ENCODE measurements at regions not wholly inside any gene's neighbourhood (a gene's known extent, or its start where the extent isn't known, plus 50 kb on each side); places are given as distances from the start of the nearest gene placed in this dataset.
A peak's percentile ranks its signal among the peaks of the same experiment; 100 is the strongest.

GRCh38 chr2:35873921-35874320 is 481.7 kb upstream of the CRIM1 start:
- POLR2A ChIA-PET = no interaction called here
- intact Hi-C loops (cut with micrococcal nuclease; ENCODE audit: unreplicated experiment) = no loop called here

GRCh38 chr2:35871672-35872071 is 483.9 kb upstream of the CRIM1 start:
- TF ChIP-seq, protein P1, sequence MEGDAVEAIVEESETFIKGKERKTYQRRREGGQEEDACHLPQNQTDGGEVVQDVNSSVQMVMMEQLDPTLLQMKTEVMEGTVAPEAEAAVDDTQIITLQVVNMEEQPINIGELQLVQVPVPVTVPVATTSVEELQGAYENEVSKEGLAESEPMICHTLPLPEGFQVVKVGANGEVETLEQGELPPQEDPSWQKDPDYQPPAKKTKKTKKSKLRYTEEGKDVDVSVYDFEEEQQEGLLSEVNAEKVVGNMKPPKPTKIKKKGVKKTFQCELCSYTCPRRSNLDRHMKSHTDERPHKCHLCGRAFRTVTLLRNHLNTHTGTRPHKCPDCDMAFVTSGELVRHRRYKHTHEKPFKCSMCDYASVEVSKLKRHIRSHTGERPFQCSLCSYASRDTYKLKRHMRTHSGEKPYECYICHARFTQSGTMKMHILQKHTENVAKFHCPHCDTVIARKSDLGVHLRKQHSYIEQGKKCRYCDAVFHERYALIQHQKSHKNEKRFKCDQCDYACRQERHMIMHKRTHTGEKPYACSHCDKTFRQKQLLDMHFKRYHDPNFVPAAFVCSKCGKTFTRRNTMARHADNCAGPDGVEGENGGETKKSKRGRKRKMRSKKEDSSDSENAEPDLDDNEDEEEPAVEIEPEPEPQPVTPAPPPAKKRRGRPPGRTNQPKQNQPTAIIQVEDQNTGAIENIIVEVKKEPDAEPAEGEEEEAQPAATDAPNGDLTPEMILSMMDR (conservative IDR thresholded peaks at IDR 0.05; ENCODE audit: low read length) = no peak
- TF ChIP-seq EZH2phosphoT487 (IDR thresholded peaks at IDR 0.05; ENCODE audit: borderline replicate concordance, low read depth, low read length) = no peak
- POLR2A ChIA-PET = interaction anchor here (1.6 kb wide), 1 partner anchor 9 kb away, joined by 5 read pairs; no protein-coding TSS in a partner anchor
- no peaks in the 10 kb centered on the region for H4K20me1 ChIP-seq (ENCODE audit: insufficient read depth, low read length)
- H3K4me1 ChIP-seq (ENCODE audit: insufficient read depth, low read length, poor library complexity, severe bottlenecking) = no peaks in the 10 kb centered on the region
- CTCF ChIA-PET (ENCODE audit: unreplicated experiment) = no interaction called here
- intact Hi-C loops (cut with micrococcal nuclease; ENCODE audit: unreplicated experiment) = no loop called here
- H3K9me2 ChIP-seq (ENCODE audit: insufficient read depth, low read length) = no peaks in the 10 kb centered on the region
- H3K4me3 ChIP-seq (ENCODE audit: low read depth, low read length, poor library complexity, severe bottlenecking) = no peak overlapping the region
- H3K27ac ChIP-seq (ENCODE audit: low read depth, low read length, poor library complexity, severe bottlenecking) = no peak overlapping the region
- no peak for DNase-seq (ENCODE audit: low spot score)
- no peaks in the 10 kb centered on the region for H3K79me2 ChIP-seq (ENCODE audit: insufficient read depth, low read depth, low read length)
- H2AFZ ChIP-seq (ENCODE audit: low read length) = no peak overlapping the region
- no TSS peak for BruUV-seq (replicated peaks)
- H3K4me2 ChIP-seq (ENCODE audit: low read length) = no peak overlapping the region
- no peaks in the 10 kb centered on the region for H3K9me3 ChIP-seq (ENCODE audit: low read length)
- no peaks in the 10 kb centered on the region for H3K36me3 ChIP-seq (ENCODE audit: insufficient read depth, low read length)

More at GRCh38 chr2:35873921-35874320, 481.7 kb upstream of the CRIM1 start:
- DNase-seq (ENCODE audit: low spot score) = no peak
- Histone ChIP-seq H3K4me2 (ENCODE audit: low read length) (no peak overlapping the region), H3K4me3 (ENCODE audit: low read depth, low read length, poor library complexity, severe bottlenecking) (no peak overlapping the region), H3K4me1 (ENCODE audit: insufficient read depth, low read length, poor library complexity, severe bottlenecking) (no peaks in the 10 kb centered on the region), H4K20me1 (ENCODE audit: insufficient read depth, low read length) (no peaks in the 10 kb centered on the region), H3K9me3 (ENCODE audit: low read length) (no peaks in the 10 kb centered on the region), H3K9me2 (ENCODE audit: insufficient read depth, low read length) (no peaks in the 10 kb centered on the region), H3K36me3 (ENCODE audit: insufficient read depth, low read length) (no peaks in the 10 kb centered on the region), H3K27ac (ENCODE audit: low read depth, low read length, poor library complexity, severe bottlenecking) (no peak overlapping the region), H2AFZ (ENCODE audit: low read length) (no peak overlapping the region), H3K79me2 (ENCODE audit: insufficient read depth, low read depth, low read length) (no peaks in the 10 kb centered on the region)
- no TSS peak for BruUV-seq (replicated peaks)
- no peak for TF ChIP-seq EZH2phosphoT487 (IDR thresholded peaks at IDR 0.05; ENCODE audit: borderline replicate concordance, low read depth, low read length)
- TF ChIP-seq, protein P1 (conservative IDR thresholded peaks at IDR 0.05; ENCODE audit: low read length) = peak; percentile 40; the same call in 1 of the 2 replicates
- CTCF ChIA-PET (ENCODE audit: unreplicated experiment) = no interaction called here

GRCh38 chr2:35870713-35871112 is 484.9 kb upstream of the CRIM1 start:
- intact Hi-C loops (cut with micrococcal nuclease; ENCODE audit: unreplicated experiment) = no loop called here
- CTCF ChIA-PET (ENCODE audit: unreplicated experiment) = no interaction called here
- POLR2A ChIA-PET = interaction anchor here (0.5 to 1.6 kb wide), 2 partner anchors 10 to 28 kb away, joined by 5 to 7 read pairs; no protein-coding TSS in a partner anchor
- BruUV-seq (replicated peaks) = no TSS peak
- no peaks in the 10 kb centered on the region for H3K4me1 ChIP-seq (ENCODE audit: insufficient read depth, low read length, poor library complexity, severe bottlenecking)
- H4K20me1 ChIP-seq (ENCODE audit: insufficient read depth, low read length) = no peaks in the 10 kb centered on the region
- no peaks in the 10 kb centered on the region for H3K9me3 ChIP-seq (ENCODE audit: low read length)
- H3K79me2 ChIP-seq (ENCODE audit: insufficient read depth, low read depth, low read length) = no peaks in the 10 kb centered on the region
- no peak overlapping the region for H3K4me2 ChIP-seq (ENCODE audit: low read length)
- TF ChIP-seq, protein P1 (conservative IDR thresholded peaks at IDR 0.05; ENCODE audit: low read length) = no peak
- no peak for TF ChIP-seq EZH2phosphoT487 (IDR thresholded peaks at IDR 0.05; ENCODE audit: borderline replicate concordance, low read depth, low read length)
- no peak overlapping the region for H3K27ac ChIP-seq (ENCODE audit: low read depth, low read length, poor library complexity, severe bottlenecking)
- H3K4me3 ChIP-seq (ENCODE audit: low read depth, low read length, poor library complexity, severe bottlenecking) = no peak overlapping the region
- no peak for DNase-seq (ENCODE audit: low spot score)
- no peak overlapping the region for H2AFZ ChIP-seq (ENCODE audit: low read length)
- no peaks in the 10 kb centered on the region for H3K9me2 ChIP-seq (ENCODE audit: insufficient read depth, low read length)
- H3K36me3 ChIP-seq (ENCODE audit: insufficient read depth, low read length) = no peaks in the 10 kb centered on the region

Data from OCI-LY7 (cell line).